ENCODE measurements at regions not wholly inside any gene's neighbourhood (a gene's known extent, or its start where the extent isn't known, plus 50 kb on each side); places are given as distances from the start of the nearest gene placed in this dataset.
"Not testable (repeated sequence)": the region's sequence is repeated elsewhere in the genome, so short reads cannot be mapped to it uniquely, and the experiment has no call there.

DNA sequence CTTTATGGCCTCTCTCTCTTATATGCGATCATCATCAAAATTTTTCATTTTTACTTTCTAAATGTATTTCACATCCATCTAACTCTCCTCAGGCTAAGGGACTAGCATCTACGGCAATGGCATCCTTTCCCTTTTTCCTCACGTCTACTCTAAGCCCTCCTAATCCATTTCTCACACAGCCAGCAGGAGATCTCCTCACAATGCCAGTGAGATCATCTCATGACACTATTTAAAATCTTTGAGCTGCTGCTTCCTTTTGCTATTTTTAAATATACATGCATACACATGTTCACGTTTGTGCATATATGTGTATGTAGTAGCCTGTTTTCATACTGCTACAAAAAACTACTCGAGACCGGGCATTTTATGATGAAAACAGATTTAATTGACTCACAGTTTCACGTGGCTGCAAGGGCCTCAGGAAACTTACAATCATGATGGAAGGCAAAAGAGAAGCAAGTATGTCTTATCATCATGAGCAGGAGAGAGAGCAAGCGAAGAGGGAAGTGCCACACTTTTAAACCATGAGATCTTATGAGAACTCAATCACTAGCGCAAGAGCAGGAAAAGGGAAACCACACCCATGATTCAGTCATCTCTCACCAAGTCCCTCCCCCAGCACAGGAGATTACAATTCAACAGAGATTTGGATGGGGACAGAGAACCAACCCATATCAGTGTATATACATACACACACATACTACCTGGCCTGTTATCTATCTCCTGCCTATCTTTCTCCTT lies 599.2 kb upstream of the ROBO1 start:
- DNase-seq = no peak
- ATAC-seq = no peak
- intact Hi-C loops (cut with DNase I, micrococcal nuclease) = no loop called here

GRCh38 chr3:80357761-80358160 lies 590.0 kb upstream of the ROBO1 start:
- ATAC-seq (no peak), DNase-seq (no peak)
- intact Hi-C loops (cut with DNase I, micrococcal nuclease) = no loop called here

DNA sequence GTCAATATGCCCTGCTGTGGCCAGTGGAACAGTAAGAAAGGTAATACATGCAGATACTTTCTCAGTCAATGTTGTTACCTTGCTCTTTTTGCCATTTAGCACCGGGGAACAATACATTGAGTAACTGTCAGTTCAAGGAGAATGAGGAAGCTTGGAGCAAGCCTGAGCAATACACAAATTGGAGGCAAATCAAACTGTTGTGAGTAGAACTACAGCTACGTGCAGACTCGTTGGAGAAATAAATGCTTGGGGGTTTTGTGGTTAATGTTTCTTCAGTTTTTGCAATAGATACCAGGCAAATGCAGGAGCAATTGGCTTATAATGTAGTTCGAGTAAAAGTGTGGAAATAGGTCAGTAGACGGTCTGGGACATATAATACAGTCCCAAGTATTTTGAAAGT lies 587.3 kb upstream of the ROBO1 start:
- DNase-seq = no peak
- no peak for ATAC-seq
- intact Hi-C loops (cut with DNase I, micrococcal nuclease) = no loop called here

- intact Hi-C loops (cut with DNase I, micrococcal nuclease) = no loop called here
- no peak for ATAC-seq
- DNase-seq = no peak
Observed at GRCh38 chr3:80351201-80351600, 583.4 kb upstream of the ROBO1 start.

DNA sequence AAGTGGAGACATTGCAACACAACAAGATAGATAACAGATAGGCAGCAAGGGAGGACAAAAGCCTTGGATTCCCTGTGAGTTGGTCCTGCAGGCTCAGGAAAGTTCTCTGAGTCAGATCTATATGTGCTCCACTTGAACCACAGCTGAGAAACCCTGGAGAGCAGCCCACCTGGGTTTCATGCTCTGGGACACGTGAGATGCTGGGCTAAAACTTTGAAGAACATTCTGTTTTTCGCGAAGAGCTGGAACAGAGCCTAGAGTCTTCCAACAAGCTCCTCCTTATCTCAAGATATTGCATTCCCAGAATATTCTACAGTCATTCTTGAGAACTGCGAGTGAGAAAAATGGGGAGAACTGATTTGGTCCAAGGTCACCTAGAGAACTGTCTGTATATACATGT lies 583.0 kb upstream of the ROBO1 start:
- intact Hi-C loops (cut with DNase I, micrococcal nuclease) = no loop called here
- ATAC-seq = no peak
- DNase-seq = no peak

- intact Hi-C loops (cut with DNase I, micrococcal nuclease) = no loop called here
- ATAC-seq = no peak
- no peak for DNase-seq
Observed at GRCh38 chr3:80338366-80338765, 570.6 kb upstream of the ROBO1 start.

DNA sequence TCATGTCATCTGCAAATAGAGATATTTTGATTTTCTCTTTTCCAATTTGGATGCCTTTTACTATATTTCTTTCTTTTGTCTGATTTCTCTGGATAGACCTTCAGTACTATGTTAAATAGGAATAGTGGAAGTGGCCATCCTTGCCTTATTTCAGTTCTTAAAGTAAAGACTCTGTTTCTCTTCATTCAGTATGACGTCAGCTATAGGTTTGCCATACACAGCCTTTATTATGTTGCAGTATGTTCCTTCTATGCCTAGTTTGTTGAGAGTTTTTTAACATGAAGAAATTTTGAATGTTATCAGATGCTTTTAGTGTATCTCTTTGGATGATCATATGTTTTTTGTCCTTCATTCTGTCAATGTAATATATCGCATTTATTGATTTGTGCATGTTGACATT lies 566.7 kb upstream of the ROBO1 start:
- DNase-seq = no peak
- no peak for ATAC-seq
- intact Hi-C loops (cut with DNase I, micrococcal nuclease) = no loop called here

GRCh38 chr3:80331494-80332170 lies 563.8 kb upstream of the ROBO1 start:
- no peak for DNase-seq
- intact Hi-C loops (cut with DNase I, micrococcal nuclease) = no loop called here
- ATAC-seq = no peak

- intact Hi-C loops (cut with DNase I, micrococcal nuclease); DNase-seq; ATAC-seq: not testable (repeated sequence)
Observed at GRCh38 chr3:80314541-80314940, 546.7 kb upstream of the ROBO1 start.

DNA sequence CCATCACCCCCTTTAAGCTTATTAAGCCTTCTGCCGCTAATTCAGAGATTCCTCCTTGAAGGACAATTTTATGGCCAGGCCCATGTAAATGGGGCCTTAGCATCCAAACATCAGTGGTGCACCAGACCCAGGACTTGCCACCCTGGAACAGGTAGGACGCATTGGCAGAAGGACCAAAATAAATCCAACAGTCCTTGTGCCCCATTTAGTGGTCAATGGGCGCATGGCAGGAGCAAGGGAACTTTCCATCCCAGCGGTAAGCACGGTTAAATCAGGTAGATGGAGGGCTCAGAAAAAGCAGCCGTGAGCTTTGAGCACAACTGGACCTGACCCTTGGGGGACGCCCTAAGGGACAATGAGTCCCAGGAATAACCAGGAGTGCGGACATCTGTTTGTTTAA lies 540.8 kb upstream of the ROBO1 start:
- intact Hi-C loops (cut with DNase I, micrococcal nuclease) = no loop called here
- ATAC-seq (no peak), DNase-seq (no peak)

DNA sequence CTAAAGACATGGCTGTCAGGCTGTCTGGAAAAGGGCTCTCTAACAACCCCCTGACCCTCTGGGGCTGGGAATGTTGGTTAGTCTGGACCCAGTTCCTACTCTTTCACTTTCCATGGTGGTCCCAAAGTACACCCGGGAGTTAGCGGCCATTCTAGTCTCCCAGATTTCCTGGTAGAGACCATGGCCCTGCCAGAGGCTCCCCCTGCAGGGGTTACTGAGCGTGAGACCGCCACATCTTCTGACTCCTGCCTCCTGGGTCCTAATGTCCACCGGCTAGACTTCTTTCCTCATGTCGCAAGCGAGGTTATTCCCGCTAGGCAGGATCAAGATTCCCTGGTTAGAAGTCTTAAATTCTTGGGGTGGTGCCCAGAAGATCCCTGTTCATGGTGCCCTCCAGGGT lies 540.0 kb upstream of the ROBO1 start:
- ATAC-seq = no peak

DNA sequence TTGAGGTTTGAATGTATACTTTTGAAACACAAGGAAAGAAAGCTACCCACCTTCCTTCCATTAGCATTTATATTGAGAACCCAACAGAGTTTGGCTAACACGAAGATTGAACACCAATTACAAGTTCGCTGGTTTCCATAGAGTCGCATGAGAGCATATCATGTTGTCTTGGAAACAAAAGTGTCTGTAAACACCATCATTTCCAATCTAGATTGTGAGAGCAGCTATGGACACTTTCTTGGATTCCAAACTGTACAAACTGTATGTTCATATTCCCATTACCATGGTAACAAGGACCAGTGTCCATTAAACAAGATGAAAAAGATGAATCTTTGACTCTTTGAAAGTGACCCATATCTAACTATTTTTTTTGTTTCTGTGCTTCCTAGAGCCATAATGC lies 529.9 kb upstream of the ROBO1 start:
- no peak for ATAC-seq
- intact Hi-C loops (cut with DNase I, micrococcal nuclease) = no loop called here
- no peak for DNase-seq

More for the DNA sequence above, 540.0 kb upstream of the ROBO1 start:
- no peak for DNase-seq
- intact Hi-C loops (cut with DNase I, micrococcal nuclease) = no loop called here

GRCh38 chr3:80285388-80285787 lies 517.6 kb upstream of the ROBO1 start:
- no peak for DNase-seq
- intact Hi-C loops (cut with DNase I, micrococcal nuclease) = no loop called here
- ATAC-seq = no peak

DNA sequence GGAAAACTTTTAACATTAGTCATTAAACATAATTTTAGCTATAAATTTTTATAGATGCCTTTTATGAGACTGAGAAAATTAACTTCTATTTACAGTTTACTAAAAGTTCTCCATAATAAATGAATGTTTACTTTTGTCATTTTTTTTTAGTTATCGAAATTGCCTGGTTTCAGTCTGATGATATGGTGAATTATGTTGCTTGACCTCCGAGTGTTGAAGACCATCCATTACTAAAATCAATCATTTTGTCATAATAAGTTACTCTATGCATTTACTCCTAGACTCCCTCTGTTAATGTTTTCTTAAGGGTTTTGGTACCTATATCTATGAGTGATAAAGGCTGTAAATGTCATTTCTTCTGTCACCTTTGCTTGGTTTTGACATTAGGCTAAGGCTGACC lies 516.0 kb upstream of the ROBO1 start:
- intact Hi-C loops (cut with DNase I, micrococcal nuclease) = no loop called here
- DNase-seq (no peak), ATAC-seq (no peak)

DNA sequence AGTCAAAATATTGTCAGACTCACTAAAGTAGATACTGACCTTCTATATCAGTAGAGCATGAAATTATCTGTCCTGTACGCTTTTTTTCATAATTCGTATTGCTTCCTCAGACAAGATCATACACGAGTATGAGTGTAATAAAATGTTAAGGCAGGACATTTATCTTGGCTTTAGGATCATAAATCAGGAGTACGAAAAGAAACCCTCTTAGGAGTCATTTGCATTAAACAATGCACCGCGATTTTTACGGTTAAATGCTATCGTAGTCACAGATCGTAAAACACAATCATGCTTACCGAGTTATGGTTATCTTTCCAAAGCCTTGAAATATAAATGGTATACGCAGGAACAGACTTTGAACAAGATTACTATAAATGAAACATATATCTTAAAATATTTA lies 510.3 kb upstream of the ROBO1 start:
- intact Hi-C loops (cut with DNase I, micrococcal nuclease) = no loop called here
- DNase-seq (no peak), ATAC-seq (no peak)

- intact Hi-C loops (cut with DNase I, micrococcal nuclease) = no loop called here
- DNase-seq (no peak), ATAC-seq (no peak)
Observed at GRCh38 chr3:80275120-80275519, 507.3 kb upstream of the ROBO1 start.

DNA sequence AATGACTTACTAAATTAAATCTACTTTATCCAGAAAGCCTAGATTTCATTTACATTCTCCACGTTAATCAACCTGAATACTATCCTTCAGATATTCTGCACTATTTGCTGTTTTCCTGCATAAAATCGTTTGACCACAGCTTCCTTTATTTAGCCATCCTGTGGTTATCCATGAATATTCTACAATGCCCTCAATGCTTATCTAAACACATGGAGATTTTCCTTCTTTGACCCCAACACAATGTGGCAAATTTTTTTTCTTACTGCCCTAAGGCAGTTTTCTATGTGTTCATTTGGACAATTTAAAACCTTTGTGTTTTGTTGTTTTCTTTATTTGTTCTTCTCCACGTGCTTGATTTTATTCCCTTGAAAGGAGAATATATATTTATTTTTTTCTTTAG lies 495.5 kb upstream of the ROBO1 start:
- ATAC-seq = no peak

GRCh38 chr3:80261082-80261481 lies 493.3 kb upstream of the ROBO1 start:
- DNase-seq (no peak), ATAC-seq (no peak)
- intact Hi-C loops (cut with DNase I, micrococcal nuclease) = no loop called here

More for the DNA sequence above, 495.5 kb upstream of the ROBO1 start:
- no peak for DNase-seq
- intact Hi-C loops (cut with DNase I, micrococcal nuclease) = no loop called here

- intact Hi-C loops (cut with DNase I, micrococcal nuclease) = no loop called here
- no peak for DNase-seq
- no peak for ATAC-seq
Observed at GRCh38 chr3:80259736-80260135, 491.9 kb upstream of the ROBO1 start.

DNA sequence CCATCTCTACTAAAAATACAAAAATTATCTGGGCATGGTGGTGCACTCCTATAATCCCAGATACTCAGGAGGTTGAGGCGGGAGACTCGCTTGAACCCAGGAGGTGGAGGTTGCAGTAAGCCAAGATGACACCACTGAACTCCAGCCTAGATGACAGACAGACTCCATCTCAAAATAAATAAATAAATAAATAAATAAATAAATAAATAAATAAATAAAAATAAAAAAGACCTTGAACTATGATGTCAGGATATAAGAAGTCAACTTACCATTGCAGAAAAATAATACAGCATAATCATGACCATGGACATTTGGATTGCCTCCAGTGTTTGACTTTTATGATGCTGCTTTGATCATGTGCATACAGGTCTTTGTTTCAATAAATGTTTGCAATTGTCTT lies 484.3 kb upstream of the ROBO1 start:
- intact Hi-C loops (cut with DNase I, micrococcal nuclease) = no loop called here
- no peak for ATAC-seq
- no peak for DNase-seq

DNA sequence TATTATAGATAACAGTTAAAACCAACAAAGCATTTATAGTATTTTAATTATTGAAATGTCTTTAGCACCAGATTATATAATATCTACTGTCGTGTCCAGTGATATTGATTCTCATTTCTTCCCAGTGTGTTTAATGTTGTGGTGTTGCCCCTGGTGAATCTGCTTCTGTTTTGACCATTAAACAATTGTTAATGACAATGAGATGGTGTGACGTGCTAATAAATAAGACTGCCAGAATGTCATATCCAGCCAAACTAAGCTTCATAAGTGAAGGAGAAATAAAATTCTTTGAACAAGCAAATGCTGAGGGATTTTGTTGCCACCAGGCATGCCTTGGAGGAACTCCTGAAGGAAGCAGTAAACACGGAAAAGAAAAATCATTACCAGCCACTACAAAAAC lies 480.0 kb upstream of the ROBO1 start:
- no peak for ATAC-seq
- intact Hi-C loops (cut with DNase I, micrococcal nuclease) = no loop called here
- no peak for DNase-seq
